HG02852 (cell line): ENCODE measurements at regions not wholly inside any gene's neighbourhood (a gene's known extent, or its start where the extent isn't known, plus 50 kb on each side); places are given as distances from the start of the nearest gene placed in this dataset.
"Not testable (repeated sequence)": the region's sequence is repeated elsewhere in the genome, so short reads cannot be mapped to it uniquely, and the experiment has no call there.

Source experiments
- ATAC-seq: cut with Tn5 transposase; IDR thresholded peaks from one replicate; pipeline ENCODE4 v1.9.1; 2021; ENCODE audit warnings: mild to moderate bottlenecking, moderate library complexity; ENCODE audit not compliant: unreplicated experiment

GRCh38 chr13:69649063-69649392 is 458.6 kb upstream of the ATXN8OS start:
- no peak for ATAC-seq

DNA sequence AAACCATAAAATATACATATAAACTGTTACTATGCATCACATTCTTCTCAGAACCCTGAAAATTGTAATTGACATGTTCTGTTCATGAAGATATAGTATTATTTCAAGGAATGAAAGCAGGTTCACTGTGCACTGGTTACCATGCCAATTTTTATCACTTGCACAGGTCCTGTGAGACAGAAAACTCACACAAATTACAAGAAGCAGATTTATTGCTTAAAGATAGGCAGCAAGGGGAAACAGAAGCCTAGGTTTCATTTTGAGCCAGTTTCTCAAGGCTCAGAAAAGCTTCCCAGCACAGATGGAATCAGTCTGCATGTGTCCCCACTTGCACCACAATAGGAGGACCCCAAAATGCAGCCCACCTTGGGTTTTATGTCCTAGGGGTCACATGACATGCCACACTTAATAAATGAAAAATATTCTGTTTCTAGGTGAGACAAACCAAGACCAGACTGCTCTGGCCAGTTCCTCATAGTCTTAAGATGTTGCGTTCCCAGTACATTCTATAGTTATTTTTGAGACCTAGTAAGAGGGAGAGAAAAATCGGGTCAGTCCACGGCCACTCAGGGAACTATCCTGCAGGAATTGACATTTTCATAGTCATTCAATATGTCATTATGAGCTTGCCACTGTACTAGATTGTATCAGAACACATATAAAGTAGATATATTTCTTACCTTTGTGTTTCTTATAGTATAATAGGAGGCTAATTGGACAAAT is 459.1 kb upstream of the ATXN8OS start:
- no peak for ATAC-seq

DNA sequence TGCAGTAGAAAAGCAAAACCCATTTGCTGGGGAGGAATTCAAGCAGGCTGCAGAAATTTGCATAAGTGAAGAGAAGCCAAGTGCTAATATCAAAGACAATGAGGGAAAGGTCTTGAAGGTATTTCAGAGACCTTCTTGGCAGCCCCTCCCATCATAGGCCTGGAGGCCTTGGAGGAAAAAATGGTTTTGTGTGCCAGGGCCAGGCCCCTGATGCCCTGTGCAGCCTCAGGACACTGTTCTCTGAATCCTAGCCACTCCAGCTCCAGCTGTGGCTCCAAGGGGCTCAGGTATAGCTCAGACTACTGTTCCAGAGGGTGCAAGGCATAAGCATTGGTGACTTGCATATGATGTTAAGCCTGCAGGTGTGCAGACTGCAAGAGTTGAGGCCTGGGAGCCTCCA is 463.2 kb upstream of the ATXN8OS start:
- ATAC-seq = no peak

GRCh38 chr13:69641773-69642172 is 465.9 kb upstream of the ATXN8OS start:
- ATAC-seq = no peak

DNA sequence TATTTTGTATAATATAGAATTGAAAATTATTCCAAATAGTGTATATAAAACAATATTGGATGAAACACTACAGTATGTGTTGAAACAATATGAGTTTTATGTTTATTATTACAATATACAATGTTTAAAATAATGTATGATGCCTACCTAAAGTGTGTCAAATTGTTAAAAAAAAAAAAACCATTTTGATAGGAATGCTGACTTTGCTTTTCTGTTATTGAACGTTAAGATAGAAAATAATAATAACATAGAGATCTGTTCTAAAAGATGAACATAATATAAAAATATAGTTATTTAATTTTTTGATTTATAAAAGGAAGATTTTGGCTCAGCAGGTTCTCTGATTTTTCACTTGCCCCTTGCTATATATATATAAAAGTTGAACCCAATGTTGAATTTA is 474.6 kb upstream of the ATXN8OS start:
- ATAC-seq = no peak

DNA sequence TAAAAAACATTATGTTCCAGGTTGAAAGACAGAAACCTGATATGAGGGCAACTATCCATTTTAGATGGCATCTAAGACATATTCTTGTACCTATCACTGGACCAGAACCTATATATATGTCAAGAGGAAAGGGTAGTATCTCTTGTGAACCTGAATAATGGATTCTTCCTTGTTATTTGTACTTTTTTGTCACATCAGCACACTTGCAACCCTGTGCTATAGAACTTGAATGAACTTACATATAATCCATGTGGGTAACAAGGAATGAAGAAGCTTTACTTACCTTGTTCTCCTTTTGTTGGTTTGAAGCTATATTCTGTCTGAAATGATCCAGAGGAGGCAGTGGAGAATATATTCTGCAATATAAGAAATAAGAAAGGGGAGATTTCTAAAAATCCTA is 483.7 kb upstream of the ATXN8OS start:
- ATAC-seq = no peak

DNA sequence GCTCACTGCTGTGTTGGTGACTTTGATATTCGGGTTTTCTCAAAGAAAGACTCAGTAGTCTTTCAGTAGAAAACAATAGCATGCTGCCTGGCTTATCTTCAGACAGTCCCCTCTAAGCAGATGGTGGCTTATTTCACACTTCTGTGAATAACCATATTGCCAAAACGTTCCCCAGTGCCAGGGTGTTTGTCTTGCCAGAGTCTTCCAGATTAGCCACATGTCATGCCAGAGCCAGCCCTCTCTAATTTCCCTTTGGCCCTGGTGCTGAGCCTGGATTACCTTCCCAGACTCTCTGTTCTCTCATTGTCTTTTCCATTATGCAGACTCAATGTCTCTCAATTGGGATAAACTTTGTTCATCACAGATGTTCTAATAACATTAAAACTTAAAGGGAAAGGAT is 488.0 kb upstream of the ATXN8OS start:
- no peak for ATAC-seq

- no peak for ATAC-seq
Observed at GRCh38 chr13:69618838-69619237, 488.8 kb upstream of the ATXN8OS start.

GRCh38 chr13:69618393-69618792 is 489.2 kb upstream of the ATXN8OS start:
- ATAC-seq = no peak

DNA sequence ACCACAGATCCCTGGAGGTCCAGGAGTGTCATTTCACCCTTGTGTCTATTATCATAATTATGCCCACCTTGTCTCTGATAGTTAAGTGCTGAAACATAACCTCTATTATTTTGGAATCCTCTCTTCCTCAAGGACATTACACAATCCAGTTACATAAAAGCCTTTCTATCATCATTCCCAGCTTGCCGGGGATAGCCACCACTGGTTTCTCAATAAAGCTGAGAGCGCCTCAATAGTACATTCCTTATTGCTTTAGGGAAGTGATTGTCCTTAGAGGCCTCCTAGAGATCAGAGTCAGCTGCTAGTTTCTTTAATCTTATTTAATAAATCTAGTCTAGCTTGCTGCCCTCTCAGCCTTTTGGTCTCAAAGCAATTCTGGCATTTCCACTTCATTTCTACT is 490.0 kb upstream of the ATXN8OS start:
- ATAC-seq = no peak

DNA sequence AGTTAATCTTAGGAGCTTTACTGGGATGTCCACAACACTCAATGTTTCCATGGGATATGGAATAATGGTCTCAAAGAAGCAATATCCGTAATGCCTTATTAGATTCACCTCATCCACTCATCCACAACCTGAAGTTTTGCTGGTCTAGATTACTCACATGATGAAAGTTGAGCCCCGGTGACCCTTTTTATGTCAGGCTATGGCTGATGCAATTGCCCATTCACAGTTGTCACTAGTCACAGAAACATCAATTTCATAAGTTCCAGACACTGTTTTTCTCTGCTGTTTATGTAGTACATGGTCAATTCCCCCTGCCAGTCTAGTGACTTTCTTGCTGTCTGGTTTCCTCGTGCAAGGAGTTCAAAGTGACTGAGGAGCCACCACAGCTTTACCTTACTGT is 491.2 kb upstream of the ATXN8OS start:
- no peak for ATAC-seq

DNA sequence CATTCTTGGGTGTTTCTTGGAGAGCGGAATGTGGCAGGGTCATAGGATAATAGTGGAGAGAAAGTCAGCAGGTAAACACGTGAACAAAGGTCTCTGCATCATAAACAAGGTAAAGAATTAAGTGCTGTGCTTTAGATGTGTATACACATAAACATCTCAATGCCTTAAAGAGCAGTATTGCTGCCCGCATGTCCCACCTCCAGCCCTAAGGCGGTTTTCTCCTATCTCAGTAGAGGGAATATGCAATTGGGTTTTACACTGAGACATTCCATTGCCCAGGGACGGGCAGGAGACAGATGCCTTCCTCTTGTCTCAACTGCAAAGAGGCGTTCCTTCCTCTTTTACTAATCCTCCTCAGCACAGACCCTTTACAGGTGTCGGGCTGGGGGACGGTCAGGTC is 492.6 kb upstream of the ATXN8OS start:
- ATAC-seq = not testable (repeated sequence)

- no peak for ATAC-seq
Observed at GRCh38 chr13:69604698-69605097, 502.9 kb upstream of the ATXN8OS start.

GRCh38 chr13:69603144-69603853 is 504.3 kb upstream of the ATXN8OS start:
- no peak for ATAC-seq

- ATAC-seq = no peak
Observed at GRCh38 chr13:69601661-69602060, 506.0 kb upstream of the ATXN8OS start.

DNA sequence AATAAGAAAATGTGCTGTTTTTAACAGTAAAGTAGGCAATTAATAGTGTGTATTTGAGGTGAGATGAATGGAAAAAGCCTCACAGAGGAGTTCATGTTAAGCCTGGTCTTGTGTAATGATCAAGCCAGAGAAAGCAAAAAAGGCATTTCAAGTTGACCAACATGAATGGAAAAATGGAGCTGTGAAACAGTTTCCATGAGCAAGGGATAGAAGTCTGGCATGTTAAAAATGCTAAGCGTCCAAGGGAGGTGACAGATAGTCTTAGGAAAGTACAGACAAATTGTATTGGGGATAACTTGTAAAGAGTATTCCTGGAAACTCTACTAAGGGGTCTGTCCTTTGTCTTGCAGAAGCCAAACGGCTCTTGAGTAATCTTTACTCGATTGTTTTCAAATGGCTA is 506.8 kb upstream of the ATXN8OS start:
- ATAC-seq = no peak

GRCh38 chr13:69597088-69597487 is 510.5 kb upstream of the ATXN8OS start:
- no peak for ATAC-seq

DNA sequence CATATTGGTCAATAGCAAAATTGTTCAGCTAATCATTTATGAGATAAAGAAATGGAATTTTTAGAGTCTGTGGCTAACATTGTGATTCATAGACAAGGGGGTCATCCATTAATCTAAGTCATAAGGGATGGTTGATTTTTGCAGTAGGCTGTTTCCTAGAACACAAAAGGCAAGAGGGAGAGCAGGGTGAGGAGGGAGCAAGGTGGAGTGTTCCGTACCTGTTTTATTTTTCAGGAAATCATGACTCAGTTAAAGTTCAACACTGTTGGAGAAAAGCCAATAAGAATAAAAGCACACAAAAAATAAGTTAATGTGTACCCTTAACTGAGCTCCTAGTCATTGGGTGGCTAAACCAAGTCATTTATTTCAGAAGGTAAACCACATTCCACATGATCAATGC is 512.4 kb upstream of the ATXN8OS start:
- ATAC-seq = no peak

DNA sequence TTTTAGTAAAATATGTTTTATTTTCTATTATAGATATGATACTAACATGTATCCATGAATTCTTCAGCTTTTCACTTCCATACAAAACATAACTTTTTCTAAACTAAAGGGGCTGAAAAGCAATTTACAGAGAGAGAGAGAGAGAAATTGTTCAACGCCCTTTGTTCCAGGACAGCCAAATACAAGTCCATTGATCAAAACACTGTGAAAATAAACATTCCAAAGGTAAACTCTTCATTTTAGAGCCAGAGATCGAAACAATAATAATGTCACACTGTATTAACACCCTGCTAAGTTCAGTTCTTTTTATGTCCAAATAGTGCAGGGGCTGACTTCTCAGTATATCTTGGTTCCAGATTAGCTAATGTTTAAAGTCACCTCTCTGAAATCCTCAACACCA is 516.2 kb upstream of the ATXN8OS start:
- no peak for ATAC-seq

- no peak for ATAC-seq
Observed at GRCh38 chr13:69589531-69590235, 517.9 kb upstream of the ATXN8OS start.

- no peak for ATAC-seq
Observed at GRCh38 chr13:69585656-69586055, 522.0 kb upstream of the ATXN8OS start.

GRCh38 chr13:69580255-69580654 is 527.4 kb upstream of the ATXN8OS start:
- no peak for ATAC-seq
